GM21723 (cell line): ENCODE measurements at regions not wholly inside any gene's neighbourhood (a gene's known extent, or its start where the extent isn't known, plus 50 kb on each side); places are given as distances from the start of the nearest gene placed in this dataset.

Experiments
- ATAC-seq: cut with Tn5 transposase; IDR thresholded peaks from one replicate; pipeline ENCODE4 v1.9.1; 2021; ENCODE audit warnings: mild to moderate bottlenecking, moderate library complexity; ENCODE audit not compliant: unreplicated experiment

DNA sequence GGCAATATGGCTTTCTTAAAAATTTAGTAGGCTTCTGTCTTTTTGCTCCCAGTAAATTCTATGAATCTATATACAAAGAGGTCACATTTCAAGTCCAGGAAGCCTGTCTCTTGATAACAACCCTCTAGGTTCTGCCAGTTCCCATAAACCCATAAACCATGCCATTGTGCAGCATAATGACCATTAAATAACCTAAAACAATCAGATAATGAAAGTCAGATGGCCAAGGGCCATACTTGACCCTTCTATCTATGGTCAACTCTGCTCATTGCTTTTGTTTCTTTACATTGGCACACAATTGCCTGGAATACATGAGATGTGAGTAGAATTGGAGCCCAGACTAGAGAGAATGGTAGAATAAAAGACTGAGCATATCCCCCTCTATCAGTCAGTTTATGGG, 305.4 kb upstream of the KIF2A start:
- ATAC-seq: no peak

GRCh38 chr5:62001640-62002039, 304.4 kb upstream of the KIF2A start:
- ATAC-seq: no peak

GRCh38 chr5:62002436-62002835, 303.6 kb upstream of the KIF2A start:
- ATAC-seq: no peak

DNA sequence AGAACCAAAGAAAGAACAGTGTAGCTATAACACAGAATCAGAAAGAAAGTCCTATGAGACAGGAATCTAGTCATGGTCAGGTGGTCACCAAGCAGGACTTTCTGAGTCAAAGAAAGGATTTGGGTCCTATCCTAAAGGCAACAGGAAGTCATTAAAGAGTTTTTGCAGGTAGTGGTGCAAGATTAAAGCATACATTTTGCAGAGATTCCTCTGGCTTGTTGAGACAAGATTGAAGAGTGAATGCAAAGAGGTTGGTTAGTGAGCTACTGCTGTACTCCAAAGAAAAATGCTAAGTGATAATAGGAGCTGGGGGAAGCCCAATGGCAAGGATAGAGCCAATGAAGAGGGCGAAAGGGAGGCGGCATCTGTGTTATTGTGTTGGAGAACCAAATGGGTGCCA, 300.5 kb upstream of the KIF2A start:
- ATAC-seq: no peak

- no peak for ATAC-seq
Observed at GRCh38 chr5:62007457-62007856, 298.5 kb upstream of the KIF2A start.

DNA sequence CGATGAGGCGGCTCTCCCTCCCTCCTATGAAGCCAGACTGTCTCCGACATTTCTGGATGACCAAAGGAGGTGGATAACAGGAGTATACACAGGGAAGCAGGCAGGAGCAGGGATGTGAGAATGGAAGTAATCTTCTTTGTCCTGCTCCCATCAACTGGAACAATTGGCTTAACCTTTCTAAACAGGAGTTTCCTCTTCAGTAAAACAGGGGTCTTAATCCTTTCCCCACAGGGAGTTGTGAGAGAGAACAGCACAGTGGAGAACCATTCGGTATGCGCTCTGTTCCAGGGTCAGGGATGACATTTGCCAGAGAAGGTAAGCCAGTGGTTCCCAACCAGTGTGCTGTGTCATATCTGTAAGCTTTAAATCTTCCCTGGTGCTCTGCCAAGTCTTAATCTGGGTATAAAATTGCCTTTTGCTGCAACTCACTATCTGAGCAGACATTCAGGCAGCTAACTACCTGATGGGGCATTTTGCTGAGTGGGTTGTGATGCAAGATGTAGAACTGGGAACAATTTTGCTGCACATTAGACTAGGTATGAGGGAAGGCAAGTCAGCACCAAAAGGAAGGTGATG, 294.8 kb upstream of the KIF2A start:
- no peak for ATAC-seq

- no peak for ATAC-seq
Observed at GRCh38 chr5:62017092-62017491, 288.9 kb upstream of the KIF2A start.

DNA sequence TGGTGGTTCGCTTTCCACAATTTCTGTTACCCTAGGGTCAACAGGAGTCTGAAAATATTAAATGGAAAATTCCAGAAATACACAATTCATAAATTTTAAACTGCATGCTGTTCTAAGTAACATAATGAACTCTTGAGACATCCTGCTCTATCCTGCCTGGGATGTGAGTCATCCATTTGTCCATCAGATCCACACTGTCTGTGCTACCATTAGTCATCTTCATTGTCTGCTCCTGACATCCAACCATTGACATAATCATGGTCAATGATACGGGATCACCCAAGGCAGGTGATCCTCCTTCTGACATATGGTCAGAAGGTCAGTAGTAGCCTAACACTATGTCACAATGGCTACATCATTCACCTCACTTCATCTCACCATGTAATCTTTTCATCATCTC, 276.7 kb upstream of the KIF2A start:
- ATAC-seq: no peak

- ATAC-seq: no peak
Observed at GRCh38 chr5:62030326-62030725, 275.7 kb upstream of the KIF2A start.

DNA sequence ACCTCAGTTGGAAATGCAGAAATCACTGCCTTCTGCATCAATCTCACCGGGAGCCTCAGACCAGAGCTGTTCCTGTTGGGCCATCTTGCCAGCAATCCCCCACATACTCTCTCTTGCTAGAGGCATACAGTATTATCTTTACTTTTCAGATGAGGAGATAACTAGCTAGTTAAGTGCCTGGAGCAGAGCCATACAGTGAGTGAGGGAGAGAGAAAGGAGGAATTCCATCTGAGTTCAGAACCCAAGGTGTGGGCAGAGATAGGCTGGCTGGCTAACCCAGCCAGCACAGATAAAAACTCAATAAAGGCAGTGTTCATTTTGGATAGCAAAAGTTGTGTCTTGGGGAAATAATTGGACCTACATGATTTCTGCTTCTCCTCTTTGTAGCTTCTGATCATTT, 268.0 kb upstream of the KIF2A start:
- no peak for ATAC-seq

DNA sequence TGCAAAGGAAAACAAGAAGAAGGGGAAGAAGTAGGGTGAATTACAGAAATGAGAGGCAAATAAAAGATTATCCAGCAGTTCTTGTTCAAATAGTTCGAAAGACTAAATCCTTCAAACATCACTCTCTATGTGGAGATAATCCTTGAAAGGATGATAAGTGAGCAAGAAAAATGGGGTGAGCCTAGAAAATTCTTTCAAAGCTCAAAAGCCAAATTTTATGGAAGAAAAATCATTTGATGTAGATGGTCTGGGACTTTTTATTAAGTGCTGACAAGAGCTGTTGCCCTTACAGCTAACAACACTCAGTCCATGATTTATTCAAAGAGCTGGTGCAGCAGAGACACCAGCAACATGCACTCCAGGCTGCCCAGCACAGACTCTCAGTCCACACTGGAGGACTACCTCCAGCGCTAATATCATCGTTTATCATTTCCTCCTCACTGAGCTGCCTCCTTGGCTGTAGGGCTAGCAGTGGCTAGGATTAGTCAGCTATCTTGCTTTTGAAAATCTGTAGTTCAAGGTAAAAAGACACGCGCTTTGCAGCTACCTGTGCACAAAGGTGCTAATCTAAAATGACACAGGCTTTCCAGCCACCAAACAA, 264.8 kb upstream of the KIF2A start:
- ATAC-seq: no peak

- no peak for ATAC-seq
Observed at GRCh38 chr5:62042007-62042406, 264.0 kb upstream of the KIF2A start.

DNA sequence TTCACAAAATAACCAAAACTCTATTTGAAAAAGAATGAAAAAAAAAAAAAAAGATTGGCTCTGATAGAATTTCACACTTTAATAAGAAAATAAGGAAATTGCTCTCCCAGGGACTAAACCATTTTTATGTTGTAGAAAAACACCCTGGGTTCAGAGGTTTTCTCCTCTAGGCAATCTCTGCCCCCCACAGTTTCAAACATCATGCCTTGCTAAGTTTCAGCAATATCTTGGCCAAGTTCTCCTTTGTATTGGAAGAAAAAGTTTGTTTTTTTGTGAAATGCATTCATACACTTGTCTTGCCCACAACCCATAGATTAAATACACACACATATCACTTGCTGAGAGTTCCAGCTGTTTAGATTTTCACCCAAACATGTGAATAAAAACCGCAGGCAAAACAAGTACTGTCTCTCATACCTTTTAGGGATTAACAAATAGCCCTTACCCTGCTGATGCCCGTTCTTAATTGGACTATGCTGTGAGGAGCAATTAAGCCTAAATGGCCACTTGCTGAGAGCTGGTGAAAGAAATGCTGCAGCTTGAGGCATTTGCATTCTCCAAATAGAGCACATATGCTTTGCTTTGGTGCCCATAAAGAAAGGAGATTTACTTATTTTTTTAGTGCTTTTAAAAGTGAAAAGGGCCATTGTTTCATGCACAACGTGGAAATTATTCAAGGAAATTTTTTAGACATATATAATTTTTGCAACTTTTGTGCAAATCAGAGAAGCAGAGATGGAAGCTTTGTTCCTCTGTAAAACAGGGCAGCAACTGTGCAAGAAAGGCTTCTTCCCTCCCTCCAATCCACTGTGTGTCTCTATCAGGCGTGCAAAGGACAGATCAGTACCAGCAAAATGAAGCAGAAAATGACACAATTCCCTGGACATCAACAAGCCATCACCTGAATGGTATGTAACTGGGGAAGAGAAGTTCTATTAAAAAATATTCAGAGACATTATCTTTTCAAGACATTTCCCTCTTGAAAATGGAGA, 262.4 kb upstream of the KIF2A start:
- ATAC-seq: no peak

GRCh38 chr5:62044989-62045388, 261.0 kb upstream of the KIF2A start:
- ATAC-seq: no peak

GRCh38 chr5:62046191-62046590, 259.8 kb upstream of the KIF2A start:
- no peak for ATAC-seq

GRCh38 chr5:62051747-62052146, 254.3 kb upstream of the KIF2A start:
- ATAC-seq: no peak

DNA sequence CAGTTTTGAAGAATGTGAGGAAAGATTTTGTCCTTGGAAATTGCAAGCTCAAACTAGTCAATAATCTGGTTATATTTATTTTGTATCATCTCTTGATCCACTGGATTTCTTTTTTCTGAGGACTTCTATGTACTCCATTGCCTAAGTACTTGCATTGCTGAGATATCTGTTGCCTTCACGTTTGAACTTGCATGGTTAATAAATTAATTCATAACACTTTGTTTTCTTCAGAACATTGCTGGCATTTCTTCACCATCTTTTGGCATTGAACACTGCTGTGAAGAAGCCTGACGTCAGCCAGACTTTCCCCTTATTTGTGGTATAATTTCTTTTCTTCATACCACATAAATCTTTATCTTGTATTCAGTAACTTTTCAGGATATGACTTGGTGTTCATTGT, 246.0 kb upstream of the KIF2A start:
- no peak for ATAC-seq

GRCh38 chr5:62065050-62065449, 241.0 kb upstream of the KIF2A start:
- ATAC-seq: no peak

GRCh38 chr5:62066761-62067277, 239.2 kb upstream of the KIF2A start:
- ATAC-seq: no peak

GRCh38 chr5:62068554-62068953, 237.5 kb upstream of the KIF2A start:
- ATAC-seq: no peak

- ATAC-seq: no peak
Observed at GRCh38 chr5:62077387-62077786, 228.6 kb upstream of the KIF2A start.
